GM23338 (cell line): ENCODE measurements at regions not wholly inside any gene's neighbourhood (a gene's known extent, or its start where the extent isn't known, plus 50 kb on each side); places are given as distances from the start of the nearest gene placed in this dataset.

Source experiments
- ATAC-seq: fragments of 200-7000 bp; cut with Tn5 transposase; 3 replicates; pipeline ENCODE4 v1.9.1; 2020
- DNase-seq: peaks from one replicate; pipeline ENCODE4 v3.0.0-alpha.2; 2015; ENCODE audit warnings: low spot score
- H2AFZ ChIP-seq: fragments of 200-600 bp; sonication (generic); 2 replicates; pipeline ENCODE4 v1.8.0; 2016; ENCODE audit warnings: antibody characterized with exemption, mild to moderate bottlenecking, moderate library complexity
- H3F3A ChIP-seq: fragments of 200-600 bp; sonication (generic); replicated peaks from 2 replicates; pipeline ENCODE4 v1.8.0; 2017; ENCODE audit warnings: antibody characterized with exemption, mixed run types, low read depth
- H3K27ac ChIP-seq: fragments of 200-600 bp; sonication (generic); 2 replicates; pipeline ENCODE4 v1.6.1; 2016; ENCODE audit warnings: low read depth
- H3K27me3 ChIP-seq: fragments of 200-600 bp; sonication (generic); 2 replicates; pipeline ENCODE4 v1.8.0; 2016; ENCODE audit warnings: mild to moderate bottlenecking, mixed run types, moderate library complexity; ENCODE audit not compliant: insufficient read depth
- H3K36me3 ChIP-seq: fragments of 200-600 bp; sonication (generic); 2 replicates; pipeline ENCODE4 v1.8.0; 2016; ENCODE audit warnings: mild to moderate bottlenecking; ENCODE audit not compliant: insufficient read depth
- H3K4me1 ChIP-seq: fragments of 200-600 bp; sonication (generic); 2 replicates; pipeline ENCODE4 v1.8.0; 2016; ENCODE audit warnings: mild to moderate bottlenecking, moderate library complexity; ENCODE audit not compliant: insufficient read depth
- H3K4me2 ChIP-seq: fragments of 200-600 bp; sonication (generic); 2 replicates; pipeline ENCODE4 v1.7.1; 2017; ENCODE audit warnings: mixed run types
- H3K4me3 ChIP-seq: fragments of 200-600 bp; sonication (generic); 2 replicates; pipeline ENCODE4 v1.6.1; 2016; ENCODE audit warnings: mixed run types
- H3K79me2 ChIP-seq: fragments of 200-600 bp; sonication (generic); replicated peaks from 2 replicates; pipeline ENCODE4 v1.8.0; 2017; ENCODE audit warnings: mild to moderate bottlenecking; ENCODE audit not compliant: insufficient read depth
- H3K9me2 ChIP-seq: fragments of 200-600 bp; sonication (generic); 2 replicates; pipeline ENCODE4 v1.8.0; 2017; ENCODE audit not compliant: insufficient read depth
- H4K20me1 ChIP-seq: fragments of 200-600 bp; sonication (generic); replicated peaks from 2 replicates; pipeline ENCODE4 v1.8.0; 2017; ENCODE audit warnings: mild to moderate bottlenecking; ENCODE audit not compliant: insufficient read depth
- H3K27ac Mint-ChIP-seq: 2 replicates; pipeline ENCODE4 v1.8.0; 2020; ENCODE audit warnings: inconsistent platforms, mild to moderate bottlenecking, moderate library complexity, mixed read lengths
- H3K27me3 Mint-ChIP-seq: 3 replicates; pipeline ENCODE4 v1.8.0; 2022; ENCODE audit warnings: low read depth, mild to moderate bottlenecking, moderate library complexity, mixed read lengths, inconsistent platforms; ENCODE audit not compliant: insufficient read depth, poor library complexity
- H3K36me3 Mint-ChIP-seq: 3 replicates; pipeline ENCODE4 v1.8.0; 2021; ENCODE audit warnings: low read depth, mild to moderate bottlenecking, inconsistent platforms, moderate library complexity, mixed read lengths
- H3K4me1 Mint-ChIP-seq: 3 replicates; pipeline ENCODE4 v1.8.0; 2020; ENCODE audit warnings: mild to moderate bottlenecking, inconsistent platforms, mixed read lengths
- H3K4me3 Mint-ChIP-seq: 3 replicates; pipeline ENCODE4 v1.8.0; 2021; ENCODE audit warnings: moderate library complexity, mild to moderate bottlenecking, inconsistent platforms, mixed read lengths
- H3K9me3 Mint-ChIP-seq: 3 replicates; pipeline ENCODE4 v1.8.0; 2020; ENCODE audit warnings: moderate library complexity, mild to moderate bottlenecking, inconsistent platforms, mixed read lengths
- ETS1 ChIP-seq: IDR thresholded peaks from 2 replicates; pipeline ENCODE4 v1.6.1; 2016; ENCODE audit warnings: antibody characterized with exemption
- POLR2AphosphoS5 ChIP-seq: IDR thresholded peaks from 2 replicates; pipeline ENCODE4 v1.6.1; 2016; ENCODE audit warnings: antibody characterized with exemption, low read depth
- STAT1 ChIP-seq: IDR thresholded peaks from one replicate; pipeline ENCODE4 v1.6.1; 2016; ENCODE audit warnings: antibody characterized with exemption; ENCODE audit not compliant: unreplicated experiment
- ZNF331 ChIP-seq: fragments of 250-450 bp; sonication (Bioruptor Pico); IDR thresholded peaks from 2 replicates; pipeline ENCODE4 v1.5.0; 2020; ENCODE audit warnings: low read depth, mild to moderate bottlenecking, moderate library complexity
- TF ChIP-seq, protein P1 (sequence below): fragments of 250-450 bp; sonication (Bioruptor Pico); IDR thresholded peaks from 2 replicates; pipeline ENCODE4 v1.5.0; 2020; ENCODE audit warnings: mild to moderate bottlenecking, moderate library complexity

GRCh38 chr4:123545667-123546572, 149.3 kb downstream of the SPRY1 start (continued):
- TF ChIP-seq, protein P1, sequence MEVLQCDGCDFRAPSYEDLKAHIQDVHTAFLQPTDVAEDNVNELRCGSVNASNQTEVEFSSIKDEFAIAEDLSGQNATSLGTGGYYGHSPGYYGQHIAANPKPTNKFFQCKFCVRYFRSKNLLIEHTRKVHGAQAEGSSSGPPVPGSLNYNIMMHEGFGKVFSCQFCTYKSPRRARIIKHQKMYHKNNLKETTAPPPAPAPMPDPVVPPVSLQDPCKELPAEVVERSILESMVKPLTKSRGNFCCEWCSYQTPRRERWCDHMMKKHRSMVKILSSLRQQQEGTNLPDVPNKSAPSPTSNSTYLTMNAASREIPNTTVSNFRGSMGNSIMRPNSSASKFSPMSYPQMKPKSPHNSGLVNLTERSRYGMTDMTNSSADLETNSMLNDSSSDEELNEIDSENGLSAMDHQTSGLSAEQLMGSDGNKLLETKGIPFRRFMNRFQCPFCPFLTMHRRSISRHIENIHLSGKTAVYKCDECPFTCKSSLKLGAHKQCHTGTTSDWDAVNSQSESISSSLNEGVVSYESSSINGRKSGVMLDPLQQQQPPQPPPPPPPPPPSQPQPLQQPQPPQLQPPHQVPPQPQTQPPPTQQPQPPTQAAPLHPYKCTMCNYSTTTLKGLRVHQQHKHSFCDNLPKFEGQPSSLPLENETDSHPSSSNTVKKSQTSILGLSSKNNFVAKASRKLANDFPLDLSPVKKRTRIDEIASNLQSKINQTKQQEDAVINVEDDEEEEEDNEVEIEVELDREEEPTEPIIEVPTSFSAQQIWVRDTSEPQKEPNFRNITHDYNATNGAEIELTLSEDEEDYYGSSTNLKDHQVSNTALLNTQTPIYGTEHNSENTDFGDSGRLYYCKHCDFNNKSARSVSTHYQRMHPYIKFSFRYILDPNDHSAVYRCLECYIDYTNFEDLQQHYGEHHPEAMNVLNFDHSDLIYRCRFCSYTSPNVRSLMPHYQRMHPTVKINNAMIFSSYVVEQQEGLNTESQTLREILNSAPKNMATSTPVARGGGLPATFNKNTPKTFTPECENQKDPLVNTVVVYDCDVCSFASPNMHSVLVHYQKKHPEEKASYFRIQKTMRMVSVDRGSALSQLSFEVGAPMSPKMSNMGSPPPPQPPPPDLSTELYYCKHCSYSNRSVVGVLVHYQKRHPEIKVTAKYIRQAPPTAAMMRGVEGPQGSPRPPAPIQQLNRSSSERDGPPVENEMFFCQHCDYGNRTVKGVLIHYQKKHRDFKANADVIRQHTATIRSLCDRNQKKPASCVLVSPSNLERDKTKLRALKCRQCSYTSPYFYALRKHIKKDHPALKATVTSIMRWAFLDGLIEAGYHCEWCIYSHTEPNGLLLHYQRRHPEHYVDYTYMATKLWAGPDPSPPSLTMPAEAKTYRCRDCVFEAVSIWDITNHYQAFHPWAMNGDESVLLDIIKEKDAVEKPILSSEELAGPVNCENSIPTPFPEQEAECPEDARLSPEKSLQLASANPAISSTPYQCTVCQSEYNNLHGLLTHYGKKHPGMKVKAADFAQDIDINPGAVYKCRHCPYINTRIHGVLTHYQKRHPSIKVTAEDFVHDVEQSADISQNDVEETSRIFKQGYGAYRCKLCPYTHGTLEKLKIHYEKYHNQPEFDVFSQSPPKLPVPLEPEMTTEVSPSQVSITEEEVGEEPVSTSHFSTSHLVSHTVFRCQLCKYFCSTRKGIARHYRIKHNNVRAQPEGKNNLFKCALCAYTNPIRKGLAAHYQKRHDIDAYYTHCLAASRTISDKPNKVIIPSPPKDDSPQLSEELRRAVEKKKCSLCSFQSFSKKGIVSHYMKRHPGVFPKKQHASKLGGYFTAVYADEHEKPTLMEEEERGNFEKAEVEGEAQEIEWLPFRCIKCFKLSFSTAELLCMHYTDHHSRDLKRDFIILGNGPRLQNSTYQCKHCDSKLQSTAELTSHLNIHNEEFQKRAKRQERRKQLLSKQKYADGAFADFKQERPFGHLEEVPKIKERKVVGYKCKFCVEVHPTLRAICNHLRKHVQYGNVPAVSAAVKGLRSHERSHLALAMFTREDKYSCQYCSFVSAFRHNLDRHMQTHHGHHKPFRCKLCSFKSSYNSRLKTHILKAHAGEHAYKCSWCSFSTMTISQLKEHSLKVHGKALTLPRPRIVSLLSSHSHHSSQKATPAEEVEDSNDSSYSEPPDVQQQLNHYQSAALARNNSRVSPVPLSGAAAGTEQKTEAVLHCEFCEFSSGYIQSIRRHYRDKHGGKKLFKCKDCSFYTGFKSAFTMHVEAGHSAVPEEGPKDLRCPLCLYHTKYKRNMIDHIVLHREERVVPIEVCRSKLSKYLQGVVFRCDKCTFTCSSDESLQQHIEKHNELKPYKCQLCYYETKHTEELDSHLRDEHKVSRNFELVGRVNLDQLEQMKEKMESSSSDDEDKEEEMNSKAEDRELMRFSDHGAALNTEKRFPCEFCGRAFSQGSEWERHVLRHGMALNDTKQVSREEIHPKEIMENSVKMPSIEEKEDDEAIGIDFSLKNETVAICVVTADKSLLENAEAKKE (CRISPR knock-in tag) = no peak
- no peak for TF ChIP-seq POLR2AphosphoS5

- peak overlapping the region; percentile 92 for H3K27ac Mint-ChIP-seq
- TF ChIP-seq ZNF331 (CRISPR knock-in tag) (no peak), ETS1 (no peak), STAT1 (no peak)
- TF ChIP-seq, protein P1 (CRISPR knock-in tag) = no peak
Measured at GRCh38 chr4:123546573-123547060, 150.0 kb downstream of the SPRY1 start.

More at GRCh38 chr4:123546573-123547060, 150.0 kb downstream of the SPRY1 start:
- Histone ChIP-seq H3K4me2 (peak overlapping the region; percentile 19), H3K27ac (peak overlapping the region; percentile 56), H4K20me1 (no peaks in the 10 kb centered on the region), H3K9me2 (no peaks in the 10 kb centered on the region), H3K79me2 (no peaks in the 10 kb centered on the region), H2AFZ (peak overlapping the region; percentile 5; the same call in 1 of the 2 replicates), H3K27me3 (no peaks in the 10 kb centered on the region), H3K4me1 (peaks cover 35% of the 10 kb centered on the region), H3K4me3 (peak overlapping the region; percentile 14; the same call in 1 of the 2 replicates), H3F3A (no peaks in the 10 kb centered on the region), H3K36me3 (no peaks in the 10 kb centered on the region)
- Mint-ChIP-seq H3K9me3 (peaks cover 8% of the 10 kb centered on the region; the same call in 1 of the 3 replicates), H3K4me1 (peaks cover 37% of the 10 kb centered on the region), H3K4me3 (peak overlapping the region; percentile 57; the same call in 1 of the 3 replicates), H3K27me3 (peaks cover 8% of the 10 kb centered on the region), H3K36me3 (peaks cover 6% of the 10 kb centered on the region; the same call in 2 of the 3 replicates)
- ATAC-seq (peak; percentile 25), DNase-seq (peak; percentile 17)
